ENCODE measurements at regions not wholly inside any gene's neighbourhood (a gene's known extent, or its start where the extent isn't known, plus 50 kb on each side); places are given as distances from the start of the nearest gene placed in this dataset.

GRCh38 chr14:96706893-96707292 lies 90.3 kb upstream of the VRK1 start:
- TF ChIP-seq CTCF (conservative IDR thresholded peaks at IDR 0.05; ENCODE audit: low read depth, low read length) (no peak), EZH2 (IDR thresholded peaks at IDR 0.05; ENCODE audit: borderline replicate concordance, low read depth, low read length, poor library complexity, severe bottlenecking) (no peak)
